ENCODE measurements at regions not wholly inside any gene's neighbourhood (a gene's known extent, or its start where the extent isn't known, plus 50 kb on each side); places are given as distances from the start of the nearest gene placed in this dataset.
"Not testable (repeated sequence)": the region's sequence is repeated elsewhere in the genome, so short reads cannot be mapped to it uniquely, and the experiment has no call there.

DNA sequence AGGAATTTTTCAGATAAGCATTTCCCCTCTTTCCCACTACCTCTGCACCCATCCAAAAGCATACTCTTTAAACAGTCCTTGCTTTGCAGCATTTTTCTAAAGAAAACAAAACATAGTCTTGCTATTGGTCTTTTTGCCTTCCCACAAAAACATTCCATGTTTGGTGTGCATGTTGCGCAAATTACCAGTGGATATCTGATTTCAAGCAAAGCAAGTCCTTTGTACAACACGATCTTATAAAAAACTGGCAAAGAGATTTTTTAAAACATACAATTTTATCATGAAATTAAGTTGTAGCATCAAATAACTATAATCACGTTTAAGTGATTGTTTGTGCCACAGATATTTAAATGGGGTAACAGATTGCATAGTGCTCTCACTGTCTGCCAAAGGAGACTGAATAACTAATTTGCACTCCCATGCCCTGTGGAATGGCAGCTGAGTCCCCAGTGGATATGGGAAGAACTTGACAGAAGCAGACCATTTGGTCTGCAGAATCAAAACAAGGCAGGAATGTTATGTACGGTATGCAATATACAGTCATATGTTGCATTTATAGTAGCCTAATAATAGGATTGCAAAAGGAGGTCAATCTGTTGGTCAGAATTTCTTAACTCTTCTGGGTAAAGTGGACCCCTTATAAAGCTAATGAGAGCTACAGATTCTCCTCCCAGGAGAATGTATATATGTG lies 285.7 kb downstream of the TBC1D4 start:
- H3K9me3 Mint-ChIP-seq, result no peaks in the 10 kb centered on the region

DNA sequence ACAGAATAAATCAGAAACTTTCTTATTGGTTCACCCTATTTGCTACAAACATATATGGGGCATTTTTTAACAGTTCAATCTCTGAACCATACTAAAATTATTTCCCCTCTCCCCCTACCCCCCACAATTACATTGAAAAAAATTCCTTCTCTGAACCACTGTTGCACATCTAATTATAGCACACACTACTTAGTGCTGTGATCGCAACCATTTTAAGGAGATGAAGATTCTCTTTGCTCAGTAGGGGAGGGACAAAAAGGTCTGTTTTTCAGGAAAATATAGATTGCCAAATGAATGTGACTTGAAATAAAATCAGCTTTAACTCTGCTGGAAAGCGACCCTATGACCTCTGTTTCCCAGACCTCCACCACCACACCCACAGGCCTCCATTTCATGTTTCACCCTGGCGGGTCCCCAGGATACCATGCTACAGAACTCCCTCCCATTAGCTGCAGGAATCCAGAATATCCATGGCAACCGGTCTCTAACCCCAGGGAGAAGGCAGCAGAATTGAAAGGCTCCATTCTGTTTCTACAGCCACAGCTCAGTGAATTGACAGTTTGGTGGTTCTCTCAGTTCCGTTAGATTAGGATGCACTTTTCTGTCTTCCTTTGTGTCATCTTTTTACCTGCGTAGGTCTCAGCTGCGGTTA lies 286.3 kb downstream of the TBC1D4 start:
- H3K27ac Mint-ChIP-seq, result no peak overlapping the region
- no peaks in the 10 kb centered on the region for H3K4me1 Mint-ChIP-seq (ENCODE audit: low read depth)
- H3K9me3 Mint-ChIP-seq, result no peaks in the 10 kb centered on the region
- H3K27me3 Mint-ChIP-seq (ENCODE audit: low read depth), result peaks cover 6% of the 10 kb centered on the region
- H3K36me3 Mint-ChIP-seq (ENCODE audit: low read depth), result no peaks in the 10 kb centered on the region
- H3K4me3 Mint-ChIP-seq, result no peak overlapping the region

More for the DNA sequence above, 285.7 kb downstream of the TBC1D4 start:
- Mint-ChIP-seq H3K27ac (no peak overlapping the region), H3K4me3 (no peak overlapping the region), H3K36me3 (ENCODE audit: low read depth) (no peaks in the 10 kb centered on the region), H3K4me1 (ENCODE audit: low read depth) (no peaks in the 10 kb centered on the region), H3K27me3 (ENCODE audit: low read depth) (peaks cover 6% of the 10 kb centered on the region)

GRCh38 chr13:75194717-75195462 lies 287.1 kb downstream of the TBC1D4 start:
- H3K27ac Mint-ChIP-seq, result no peak overlapping the region
- no peaks in the 10 kb centered on the region for H3K9me3 Mint-ChIP-seq
- H3K36me3 Mint-ChIP-seq (ENCODE audit: low read depth), result no peaks in the 10 kb centered on the region
- H3K27me3 Mint-ChIP-seq (ENCODE audit: low read depth), result peaks cover 6% of the 10 kb centered on the region
- H3K4me3 Mint-ChIP-seq, result no peak overlapping the region
- no peaks in the 10 kb centered on the region for H3K4me1 Mint-ChIP-seq (ENCODE audit: low read depth)

GRCh38 chr13:75186379-75186778 lies 295.6 kb downstream of the TBC1D4 start:
- Mint-ChIP-seq H3K9me3 (peaks cover 6% of the 10 kb centered on the region), H3K4me1 (ENCODE audit: low read depth) (no peaks in the 10 kb centered on the region), H3K27me3 (ENCODE audit: low read depth) (no peaks in the 10 kb centered on the region), H3K27ac (no peak overlapping the region), H3K36me3 (ENCODE audit: low read depth) (no peaks in the 10 kb centered on the region), H3K4me3 (no peak overlapping the region)

DNA sequence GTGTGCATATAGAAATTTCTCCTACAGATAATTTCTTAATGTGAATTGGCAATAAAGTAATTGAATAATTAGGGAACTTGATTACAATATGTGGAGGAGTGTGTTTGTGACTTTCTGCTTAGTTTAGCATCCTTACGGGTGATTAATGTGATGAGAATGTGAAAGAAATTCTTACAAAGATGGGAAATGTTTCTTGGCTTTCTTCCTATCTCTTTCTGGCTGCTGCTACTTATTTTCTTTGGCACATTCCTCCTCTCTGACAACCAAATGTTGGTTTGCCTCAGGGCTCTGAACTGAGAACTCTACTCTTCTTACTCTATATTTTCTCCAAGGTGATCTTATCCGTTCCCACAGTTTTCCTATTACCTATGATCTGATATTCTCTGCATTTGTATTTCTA lies 300.1 kb downstream of the TBC1D4 start:
- Mint-ChIP-seq H3K27me3 (ENCODE audit: low read depth) (no peaks in the 10 kb centered on the region), H3K4me1 (ENCODE audit: low read depth) (no peaks in the 10 kb centered on the region), H3K27ac (no peak overlapping the region), H3K36me3 (ENCODE audit: low read depth) (no peaks in the 10 kb centered on the region), H3K4me3 (no peak overlapping the region), H3K9me3 (peaks cover 6% of the 10 kb centered on the region)

DNA sequence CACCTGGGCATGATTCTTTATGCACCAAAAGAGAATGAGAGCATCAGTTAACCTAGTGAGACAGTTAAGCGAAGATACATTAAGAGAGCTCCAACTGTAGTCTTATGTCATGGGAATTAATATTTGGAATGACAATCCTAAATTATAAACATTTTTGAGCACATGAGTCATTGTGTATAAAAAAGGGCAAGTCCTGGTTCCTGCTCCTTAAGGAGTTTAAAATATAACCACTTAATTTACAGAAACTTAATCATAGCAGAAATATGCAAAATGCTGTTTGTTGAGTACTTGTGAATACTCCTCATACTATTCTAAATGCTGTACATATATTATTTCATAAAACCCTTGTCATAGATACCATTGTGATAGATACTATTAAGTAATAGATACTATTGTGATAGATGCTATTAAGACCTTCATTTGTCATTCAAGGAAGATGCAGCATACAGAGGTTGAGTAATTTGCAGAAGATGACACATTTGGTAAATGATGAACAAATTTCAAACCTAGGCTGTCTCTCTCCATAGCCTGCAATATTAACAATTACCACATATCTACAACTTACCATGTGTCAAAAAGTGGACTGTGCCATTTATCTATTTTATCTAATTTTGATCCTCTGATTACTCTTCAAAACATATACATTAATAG lies 301.0 kb downstream of the TBC1D4 start:
- H3K27me3 Mint-ChIP-seq (ENCODE audit: low read depth), result no peaks in the 10 kb centered on the region
- H3K4me1 Mint-ChIP-seq (ENCODE audit: low read depth), result no peaks in the 10 kb centered on the region
- H3K9me3 Mint-ChIP-seq, result peaks cover 6% of the 10 kb centered on the region
- H3K36me3 Mint-ChIP-seq (ENCODE audit: low read depth), result no peaks in the 10 kb centered on the region
- no peak overlapping the region for H3K4me3 Mint-ChIP-seq
- H3K27ac Mint-ChIP-seq, result no peak overlapping the region

DNA sequence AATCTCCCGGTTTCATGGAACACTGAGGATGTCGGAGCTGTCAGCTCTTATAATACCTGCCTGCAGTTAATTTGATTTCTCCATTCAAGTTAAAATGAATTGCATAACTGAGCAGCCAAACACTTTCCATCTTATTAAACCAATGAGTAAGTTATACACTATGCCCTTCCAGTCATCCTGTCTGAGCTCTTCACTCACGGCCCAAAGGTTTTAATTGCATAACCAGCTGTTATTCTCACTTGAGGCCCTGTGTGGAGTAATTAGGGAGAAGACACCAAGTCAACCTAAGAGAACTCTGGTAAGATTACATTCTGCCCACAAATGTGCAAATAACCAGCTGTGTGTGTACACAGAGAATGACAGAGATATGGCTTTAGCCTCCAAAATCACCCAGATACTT lies 303.5 kb downstream of the TBC1D4 start:
- Mint-ChIP-seq H3K4me3 (no peak overlapping the region), H3K27me3 (ENCODE audit: low read depth) (no peaks in the 10 kb centered on the region), H3K36me3 (ENCODE audit: low read depth) (no peaks in the 10 kb centered on the region), H3K27ac (no peak overlapping the region), H3K4me1 (ENCODE audit: low read depth) (no peaks in the 10 kb centered on the region), H3K9me3 (no peaks in the 10 kb centered on the region)

- Mint-ChIP-seq H3K9me3 (no peaks in the 10 kb centered on the region), H3K27ac (no peak overlapping the region), H3K27me3 (ENCODE audit: low read depth) (no peaks in the 10 kb centered on the region), H3K36me3 (ENCODE audit: low read depth) (no peaks in the 10 kb centered on the region), H3K4me1 (ENCODE audit: low read depth) (no peaks in the 10 kb centered on the region), H3K4me3 (no peak overlapping the region)
Measured at GRCh38 chr13:75175575-75175974, 306.4 kb downstream of the TBC1D4 start.

DNA sequence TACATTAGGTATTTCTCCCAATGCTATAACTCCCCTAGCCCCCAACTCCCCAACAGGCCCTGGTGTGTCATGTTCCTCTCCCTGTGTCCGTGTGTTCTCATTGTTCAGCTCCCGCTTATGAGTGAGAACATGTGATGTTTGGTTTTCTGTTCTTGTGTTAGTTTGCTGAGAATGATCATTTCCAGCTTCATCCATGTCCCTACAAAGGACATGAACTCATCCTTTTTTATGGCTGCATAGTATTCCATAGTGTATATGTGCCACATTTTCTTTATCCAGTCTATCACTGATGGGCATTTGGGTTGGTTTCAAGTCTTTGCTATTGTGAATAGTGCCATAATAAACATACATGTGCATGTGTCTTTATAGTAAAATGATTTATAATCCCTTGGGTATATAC lies 306.9 kb downstream of the TBC1D4 start:
- H3K4me3 Mint-ChIP-seq; H3K27ac Mint-ChIP-seq; H3K9me3 Mint-ChIP-seq; H3K4me1 Mint-ChIP-seq (ENCODE audit: low read depth); H3K27me3 Mint-ChIP-seq (ENCODE audit: low read depth); H3K36me3 Mint-ChIP-seq (ENCODE audit: low read depth): not testable (repeated sequence)

GRCh38 chr13:75174481-75174880 lies 307.5 kb downstream of the TBC1D4 start:
- H3K9me3 Mint-ChIP-seq, result no peaks in the 10 kb centered on the region
- H3K36me3 Mint-ChIP-seq (ENCODE audit: low read depth), result no peaks in the 10 kb centered on the region
- no peak overlapping the region for H3K27ac Mint-ChIP-seq
- no peaks in the 10 kb centered on the region for H3K27me3 Mint-ChIP-seq (ENCODE audit: low read depth)
- no peaks in the 10 kb centered on the region for H3K4me1 Mint-ChIP-seq (ENCODE audit: low read depth)
- no peak overlapping the region for H3K4me3 Mint-ChIP-seq

DNA sequence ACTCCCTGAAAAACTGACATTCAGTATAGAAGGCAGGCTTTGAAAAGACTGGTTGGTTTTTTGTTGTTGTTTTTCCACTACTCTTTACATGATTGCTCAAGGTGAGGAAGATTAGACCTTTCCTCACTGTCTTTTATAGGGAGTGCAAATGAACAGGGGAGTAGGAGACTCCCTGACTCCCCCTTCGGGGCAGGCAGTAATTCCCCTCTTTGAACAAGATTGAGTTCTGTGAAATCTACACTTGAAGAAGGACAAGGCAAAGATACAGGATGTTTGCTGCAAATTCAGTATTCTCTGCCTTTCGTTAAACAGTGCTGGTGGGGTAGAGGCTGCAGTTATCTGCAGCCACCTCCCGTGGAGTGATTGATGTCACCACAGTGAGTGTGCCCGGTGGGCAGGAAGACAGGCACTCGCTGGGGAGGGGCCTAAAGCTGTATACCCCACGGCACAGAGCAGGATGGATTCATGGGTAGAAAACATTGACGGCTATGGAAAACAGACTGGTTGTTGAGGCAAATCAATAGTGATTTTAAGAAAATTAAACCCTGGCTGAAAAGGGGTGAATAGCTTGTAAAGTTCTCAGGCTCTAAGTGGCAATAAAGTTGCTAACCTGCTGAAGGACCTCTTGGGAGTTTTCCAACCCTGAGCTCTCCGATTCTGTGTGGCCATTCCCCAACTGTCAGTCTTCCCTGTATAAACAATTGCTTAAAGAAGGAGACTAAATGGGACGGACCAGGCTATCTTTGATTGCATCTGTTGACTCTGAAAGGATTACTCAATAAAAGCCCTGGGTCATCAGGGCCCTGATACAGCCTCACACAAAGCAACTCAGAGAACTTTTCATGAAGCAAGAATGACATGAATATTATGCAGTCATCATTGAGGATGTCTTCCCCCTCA lies 308.3 kb downstream of the TBC1D4 start:
- Mint-ChIP-seq H3K27me3 (ENCODE audit: low read depth) (no peaks in the 10 kb centered on the region), H3K27ac (no peak overlapping the region), H3K4me3 (no peak overlapping the region), H3K9me3 (no peaks in the 10 kb centered on the region), H3K36me3 (ENCODE audit: low read depth) (no peaks in the 10 kb centered on the region), H3K4me1 (ENCODE audit: low read depth) (no peaks in the 10 kb centered on the region)

DNA sequence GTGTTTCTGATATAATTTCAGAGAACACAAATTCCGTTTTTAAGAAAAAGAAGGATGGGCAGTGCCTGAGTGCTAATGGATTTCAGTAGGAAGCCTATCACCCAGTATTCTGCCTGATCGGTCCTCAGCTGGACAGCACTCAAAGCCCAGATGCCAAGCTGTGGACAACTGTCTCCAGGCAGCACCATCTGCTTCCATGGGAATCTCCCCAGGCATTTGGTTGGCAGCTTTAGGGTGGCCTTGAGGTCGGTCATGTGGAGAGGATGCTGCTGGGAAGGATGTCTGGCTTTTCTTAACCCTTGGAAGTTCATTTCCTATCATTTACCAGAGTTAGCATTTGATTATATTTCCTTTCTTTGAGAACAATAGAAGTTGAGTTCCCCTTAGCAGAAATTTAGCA lies 311.7 kb downstream of the TBC1D4 start:
- no peak overlapping the region for H3K4me3 Mint-ChIP-seq
- no peaks in the 10 kb centered on the region for H3K27me3 Mint-ChIP-seq (ENCODE audit: low read depth)
- H3K27ac Mint-ChIP-seq, result no peak overlapping the region
- H3K9me3 Mint-ChIP-seq, result no peaks in the 10 kb centered on the region
- H3K36me3 Mint-ChIP-seq (ENCODE audit: low read depth), result no peaks in the 10 kb centered on the region
- H3K4me1 Mint-ChIP-seq (ENCODE audit: low read depth), result no peaks in the 10 kb centered on the region

DNA sequence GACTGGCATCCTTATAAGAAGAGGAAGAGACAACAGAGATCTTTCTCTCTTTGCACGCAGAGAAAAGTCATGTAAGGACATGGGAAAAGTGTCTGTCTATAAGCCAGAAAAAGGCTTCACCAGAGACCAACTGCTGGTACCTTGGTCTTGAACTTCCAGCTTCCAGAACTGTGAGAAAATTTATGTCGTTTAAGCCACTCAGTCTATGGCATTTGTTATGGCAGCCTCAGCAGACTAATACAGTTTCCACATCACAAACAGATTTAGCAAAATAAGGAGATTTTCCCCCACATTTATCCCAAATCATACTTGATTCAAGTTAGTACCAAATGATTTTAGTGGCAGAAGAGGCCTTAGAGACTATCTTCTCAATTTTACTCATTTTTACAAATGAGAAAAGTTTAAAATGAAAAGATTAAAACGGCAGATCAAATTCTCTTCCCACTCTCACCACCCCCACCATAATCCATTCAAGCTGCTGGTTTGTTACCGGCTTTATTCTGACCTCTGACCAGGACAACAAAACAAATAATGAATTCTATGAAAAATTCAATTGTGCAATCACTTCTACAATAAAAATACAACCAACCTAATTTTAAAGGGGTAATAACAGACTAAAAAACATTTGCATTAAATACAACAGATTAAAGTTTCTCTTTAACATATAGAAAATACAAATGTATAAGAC lies 316.3 kb downstream of the TBC1D4 start:
- no peaks in the 10 kb centered on the region for H3K27me3 Mint-ChIP-seq (ENCODE audit: low read depth)
- H3K27ac Mint-ChIP-seq, result no peak overlapping the region
- no peaks in the 10 kb centered on the region for H3K36me3 Mint-ChIP-seq (ENCODE audit: low read depth)
- no peaks in the 10 kb centered on the region for H3K9me3 Mint-ChIP-seq
- no peaks in the 10 kb centered on the region for H3K4me1 Mint-ChIP-seq (ENCODE audit: low read depth)
- no peak overlapping the region for H3K4me3 Mint-ChIP-seq

All from T-helper 1 cell treated with Interleukin-12 subunit alpha and Interleukin-12 subunit beta and Interleukin-4 antibody, amounts not matched to agents 30 μg/mL and 1 μg/mL, for 36 hours (primary cell).